Neural cell (in vitro differentiated cells): ENCODE measurements at regions not wholly inside any gene's neighbourhood (a gene's known extent, or its start where the extent isn't known, plus 50 kb on each side); places are given as distances from the start of the nearest gene placed in this dataset.

Experiments used
- EP300 ChIP-seq: fragments of 450-650 bp; conservative IDR thresholded peaks from 2 replicates; pipeline ENCODE4 v1.6.1; 2014; ENCODE audit warnings: antibody characterized with exemption, mild to moderate bottlenecking, moderate library complexity; ENCODE audit not compliant: poor library complexity, severe bottlenecking
- MXI1 ChIP-seq: fragments of 450-650 bp; conservative IDR thresholded peaks from 2 replicates; pipeline ENCODE4 v1.6.1; 2014; ENCODE audit warnings: antibody characterized with exemption, mild to moderate bottlenecking; ENCODE audit not compliant: poor library complexity, severe bottlenecking
- POLR2AphosphoS5 ChIP-seq: IDR thresholded peaks from 2 replicates; pipeline ENCODE4 v1.6.1; 2012
- REST ChIP-seq: IDR thresholded peaks from 2 replicates; pipeline ENCODE4 v1.6.1; 2012; ENCODE audit warnings: borderline replicate concordance
- SMC3 ChIP-seq: fragments of 450-650 bp; conservative IDR thresholded peaks from 2 replicates; pipeline ENCODE4 v1.6.1; 2014; ENCODE audit warnings: antibody characterized with exemption, mild to moderate bottlenecking, moderate library complexity; ENCODE audit not compliant: poor library complexity
- TAF1 ChIP-seq: IDR thresholded peaks from 2 replicates; pipeline ENCODE4 v1.6.1; 2012; ENCODE audit warnings: low read depth
- TF ChIP-seq, protein P1 (sequence below): fragments of 450-650 bp; IDR thresholded peaks from 2 replicates; pipeline ENCODE4 v1.5.1; 2014; ENCODE audit warnings: antibody characterized with exemption, mild to moderate bottlenecking, moderate library complexity; ENCODE audit not compliant: poor library complexity, severe bottlenecking

DNA sequence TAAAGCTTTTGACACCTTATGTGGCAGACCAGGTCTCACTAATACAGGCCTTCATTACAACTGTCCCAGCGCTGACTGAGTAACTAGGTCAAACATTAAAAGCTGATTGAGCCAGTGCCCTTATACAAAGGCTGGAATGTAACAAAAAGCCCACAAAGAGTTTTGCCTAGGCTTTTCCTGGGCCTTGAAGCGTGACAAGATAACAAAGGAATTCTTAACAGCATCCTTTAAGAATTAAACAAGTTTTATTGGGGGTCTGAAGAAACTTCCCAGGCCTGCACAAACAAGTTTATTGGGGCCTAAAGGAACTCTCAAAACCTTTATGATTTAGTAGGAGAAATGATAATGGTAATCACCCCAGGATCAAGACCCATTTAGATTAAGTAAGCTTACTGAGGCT, 267.6 kb upstream of the FAM83B start:
- TF ChIP-seq SMC3: no peak
- TF ChIP-seq REST: no peak
- no peak for TF ChIP-seq EP300
- TF ChIP-seq, protein P1, sequence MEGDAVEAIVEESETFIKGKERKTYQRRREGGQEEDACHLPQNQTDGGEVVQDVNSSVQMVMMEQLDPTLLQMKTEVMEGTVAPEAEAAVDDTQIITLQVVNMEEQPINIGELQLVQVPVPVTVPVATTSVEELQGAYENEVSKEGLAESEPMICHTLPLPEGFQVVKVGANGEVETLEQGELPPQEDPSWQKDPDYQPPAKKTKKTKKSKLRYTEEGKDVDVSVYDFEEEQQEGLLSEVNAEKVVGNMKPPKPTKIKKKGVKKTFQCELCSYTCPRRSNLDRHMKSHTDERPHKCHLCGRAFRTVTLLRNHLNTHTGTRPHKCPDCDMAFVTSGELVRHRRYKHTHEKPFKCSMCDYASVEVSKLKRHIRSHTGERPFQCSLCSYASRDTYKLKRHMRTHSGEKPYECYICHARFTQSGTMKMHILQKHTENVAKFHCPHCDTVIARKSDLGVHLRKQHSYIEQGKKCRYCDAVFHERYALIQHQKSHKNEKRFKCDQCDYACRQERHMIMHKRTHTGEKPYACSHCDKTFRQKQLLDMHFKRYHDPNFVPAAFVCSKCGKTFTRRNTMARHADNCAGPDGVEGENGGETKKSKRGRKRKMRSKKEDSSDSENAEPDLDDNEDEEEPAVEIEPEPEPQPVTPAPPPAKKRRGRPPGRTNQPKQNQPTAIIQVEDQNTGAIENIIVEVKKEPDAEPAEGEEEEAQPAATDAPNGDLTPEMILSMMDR: no peak
- no peak for TF ChIP-seq POLR2AphosphoS5
- TF ChIP-seq TAF1: no peak
- no peak for TF ChIP-seq MXI1
